OCI-LY1 (cell line): ENCODE measurements at regions not wholly inside any gene's neighbourhood (a gene's known extent, or its start where the extent isn't known, plus 50 kb on each side); places are given as distances from the start of the nearest gene placed in this dataset.

Experiments
- H2AFZ ChIP-seq: fragments of 200-600 bp; sonication (generic), shearing (Covaris generic); 2 replicates; pipeline ENCODE4 v1.6.0; 2014; ENCODE audit warnings: antibody characterized with exemption, mild to moderate bottlenecking, low read length
- H3F3A ChIP-seq: fragments of 200-600 bp; sonication (generic), shearing (Covaris generic); 2 replicates; pipeline ENCODE4 v1.6.0; 2014; ENCODE audit warnings: mild to moderate bottlenecking, antibody characterized with exemption, low read length, moderate library complexity; ENCODE audit not compliant: insufficient read depth
- H3K27ac ChIP-seq: fragments of 200-600 bp; sonication (generic); 2 replicates; pipeline ENCODE4 v1.5.1; 2014; ENCODE audit warnings: low read length, mixed run types, mild to moderate bottlenecking, low read depth; ENCODE audit not compliant: poor library complexity, severe bottlenecking
- H3K27me3 ChIP-seq: fragments of 200-600 bp; sonication (generic); 2 replicates; pipeline ENCODE4 v1.6.0; 2014; ENCODE audit warnings: antibody characterized with exemption, mild to moderate bottlenecking, low read length, moderate library complexity; ENCODE audit not compliant: insufficient read depth
- H3K36me3 ChIP-seq: fragments of 200-600 bp; sonication (generic); 2 replicates; pipeline ENCODE4 v1.6.1; 2014; ENCODE audit warnings: mild to moderate bottlenecking, antibody characterized with exemption, low read length, moderate library complexity, mixed read lengths; ENCODE audit not compliant: insufficient read depth
- H3K4me1 ChIP-seq: fragments of 200-600 bp; sonication (generic); 2 replicates; pipeline ENCODE4 v1.5.1; 2014; ENCODE audit warnings: mild to moderate bottlenecking, low read length, moderate library complexity; ENCODE audit not compliant: insufficient read depth, severe bottlenecking
- H3K4me2 ChIP-seq: fragments of 200-600 bp; sonication (generic), shearing (Covaris generic); 2 replicates; pipeline ENCODE4 v1.6.1; 2014; ENCODE audit warnings: low read length
- H3K4me3 ChIP-seq: fragments of 200-600 bp; sonication (generic); 2 replicates; pipeline ENCODE4 v1.5.1; 2014; ENCODE audit warnings: low read length, low read depth, mild to moderate bottlenecking, mixed read lengths; ENCODE audit not compliant: poor library complexity, severe bottlenecking
- H3K79me2 ChIP-seq: fragments of 200-600 bp; shearing (Covaris generic); 2 replicates; pipeline ENCODE4 v1.6.1; 2016; ENCODE audit warnings: mixed run types, low read length, mixed read lengths; ENCODE audit not compliant: insufficient read depth
- H3K9ac ChIP-seq: fragments of 200-600 bp; sonication (generic), shearing (Covaris generic); 2 replicates; pipeline ENCODE4 v1.6.1; 2014; ENCODE audit warnings: mild to moderate bottlenecking, low read length, mixed read lengths
- H3K9me2 ChIP-seq: fragments of 200-600 bp; sonication (generic), shearing (Covaris generic); 2 replicates; pipeline ENCODE4 v1.6.1; 2014; ENCODE audit warnings: low read depth, mild to moderate bottlenecking, low read length, mixed read lengths
- H3K9me3 ChIP-seq: fragments of 200-600 bp; shearing (Covaris generic); 2 replicates; pipeline ENCODE4 v1.6.1; 2014; ENCODE audit warnings: low read length, mixed read lengths
- H4K20me1 ChIP-seq: fragments of 200-600 bp; sonication (generic), shearing (Covaris generic); 2 replicates; pipeline ENCODE4 v1.6.0; 2016; ENCODE audit warnings: mild to moderate bottlenecking, low read length; ENCODE audit not compliant: insufficient read depth
- EZH2 ChIP-seq: fragments of 200-600 bp; sonication (generic), shearing (Covaris generic); IDR thresholded peaks from 2 replicates; pipeline ENCODE4 v1.8.0; 2017; ENCODE audit warnings: borderline replicate concordance, mixed run types, mild to moderate bottlenecking, antibody characterized with exemption, low read length, moderate library complexity, mixed read lengths
- TF ChIP-seq, protein P1 (sequence below): fragments of 200-600 bp; sonication (generic), shearing (Covaris generic); IDR thresholded peaks from 2 replicates; pipeline ENCODE4 v1.5.1; 2017; ENCODE audit warnings: mild to moderate bottlenecking, antibody characterized with exemption, low read length, moderate library complexity, mixed read lengths

DNA sequence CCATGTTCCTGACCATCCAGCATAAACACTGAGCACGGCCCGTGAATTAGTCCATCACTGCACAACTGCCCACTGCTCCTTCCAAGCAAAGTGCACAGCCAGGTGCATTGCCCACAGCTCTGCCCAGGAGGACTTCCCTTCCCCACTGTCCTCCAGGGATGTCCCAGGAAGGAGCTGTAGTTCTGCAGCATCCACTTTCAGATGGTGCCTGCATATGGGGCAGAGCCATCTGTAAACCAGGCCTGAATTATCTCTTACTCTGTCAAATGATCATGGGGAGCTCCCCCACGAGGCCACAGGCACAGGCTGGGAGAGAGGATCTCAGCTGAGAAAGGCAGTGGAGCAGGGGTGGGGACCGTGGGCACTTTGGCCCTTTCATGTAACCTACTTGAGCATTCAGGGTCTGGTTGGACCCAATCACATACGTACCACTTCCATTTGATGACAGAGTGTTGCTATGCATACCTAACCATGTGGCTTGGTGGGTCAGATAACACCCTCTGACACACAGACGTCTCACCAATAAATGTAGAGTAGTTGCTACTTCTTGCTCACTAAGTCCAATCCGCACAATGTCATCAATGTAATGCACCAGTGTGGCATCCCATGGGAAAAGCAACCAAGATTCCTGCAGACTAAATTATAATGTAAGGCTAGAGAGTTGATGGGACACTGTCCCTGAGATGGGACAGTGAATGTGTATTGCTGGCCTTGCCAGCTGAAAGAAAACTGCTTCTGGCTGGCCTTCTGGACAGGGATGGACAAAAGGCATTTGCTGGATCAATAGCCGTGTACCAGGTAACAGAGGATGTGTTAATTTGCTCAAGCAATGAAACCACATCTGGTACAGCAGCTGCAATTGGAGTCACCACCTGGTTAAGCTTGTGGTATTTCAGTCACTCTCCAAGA is 113.8 kb upstream of the C14orf180 start:
- H3K36me3 ChIP-seq: no peaks in the 10 kb centered on the region
- H3F3A ChIP-seq: no peaks in the 10 kb centered on the region
- H3K27me3 ChIP-seq: no peaks in the 10 kb centered on the region; the same call in 1 of the 2 replicates
- no peak overlapping the region for H2AFZ ChIP-seq
- H3K4me3 ChIP-seq: no peak overlapping the region
- H3K4me2 ChIP-seq: no peak overlapping the region
- no peak overlapping the region for H3K9ac ChIP-seq
- H4K20me1 ChIP-seq: no peaks in the 10 kb centered on the region
- no peaks in the 10 kb centered on the region for H3K9me2 ChIP-seq
- H3K9me3 ChIP-seq: no peaks in the 10 kb centered on the region
- TF ChIP-seq, protein P1, sequence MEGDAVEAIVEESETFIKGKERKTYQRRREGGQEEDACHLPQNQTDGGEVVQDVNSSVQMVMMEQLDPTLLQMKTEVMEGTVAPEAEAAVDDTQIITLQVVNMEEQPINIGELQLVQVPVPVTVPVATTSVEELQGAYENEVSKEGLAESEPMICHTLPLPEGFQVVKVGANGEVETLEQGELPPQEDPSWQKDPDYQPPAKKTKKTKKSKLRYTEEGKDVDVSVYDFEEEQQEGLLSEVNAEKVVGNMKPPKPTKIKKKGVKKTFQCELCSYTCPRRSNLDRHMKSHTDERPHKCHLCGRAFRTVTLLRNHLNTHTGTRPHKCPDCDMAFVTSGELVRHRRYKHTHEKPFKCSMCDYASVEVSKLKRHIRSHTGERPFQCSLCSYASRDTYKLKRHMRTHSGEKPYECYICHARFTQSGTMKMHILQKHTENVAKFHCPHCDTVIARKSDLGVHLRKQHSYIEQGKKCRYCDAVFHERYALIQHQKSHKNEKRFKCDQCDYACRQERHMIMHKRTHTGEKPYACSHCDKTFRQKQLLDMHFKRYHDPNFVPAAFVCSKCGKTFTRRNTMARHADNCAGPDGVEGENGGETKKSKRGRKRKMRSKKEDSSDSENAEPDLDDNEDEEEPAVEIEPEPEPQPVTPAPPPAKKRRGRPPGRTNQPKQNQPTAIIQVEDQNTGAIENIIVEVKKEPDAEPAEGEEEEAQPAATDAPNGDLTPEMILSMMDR: no peak
- TF ChIP-seq EZH2: no peak
- no peak overlapping the region for H3K27ac ChIP-seq
- no peaks in the 10 kb centered on the region for H3K4me1 ChIP-seq
- H3K79me2 ChIP-seq: no peaks in the 10 kb centered on the region

DNA sequence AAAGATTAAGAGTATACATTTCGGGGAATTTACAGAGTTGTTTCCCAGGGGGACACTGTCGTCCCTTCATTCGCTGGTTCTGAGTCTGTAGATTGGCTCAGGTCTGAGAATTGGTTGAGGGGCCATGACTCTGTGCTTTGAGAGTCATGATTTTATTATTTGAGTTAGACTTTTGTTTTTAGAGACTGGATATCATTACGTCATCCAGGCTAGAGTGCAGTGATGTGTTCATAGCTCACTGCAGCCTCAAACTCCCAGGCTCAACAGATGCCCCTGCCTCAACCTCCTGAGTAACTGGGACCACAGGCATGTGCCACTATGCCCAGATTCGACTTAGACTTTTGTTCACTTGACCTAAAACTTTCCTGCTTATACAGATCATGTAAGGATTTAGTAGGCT is 112.3 kb upstream of the C14orf180 start:
- Histone ChIP-seq H3K9me3 (no peaks in the 10 kb centered on the region), H3F3A (no peaks in the 10 kb centered on the region), H3K27me3 (no peaks in the 10 kb centered on the region; the same call in 1 of the 2 replicates), H3K36me3 (no peaks in the 10 kb centered on the region), H3K9me2 (no peaks in the 10 kb centered on the region), H3K4me2 (no peak overlapping the region), H2AFZ (no peak overlapping the region), H3K79me2 (no peaks in the 10 kb centered on the region), H3K27ac (no peak overlapping the region), H3K4me3 (no peak overlapping the region), H3K4me1 (no peaks in the 10 kb centered on the region), H3K9ac (no peak overlapping the region), H4K20me1 (no peaks in the 10 kb centered on the region)
- no peak for TF ChIP-seq EZH2
- TF ChIP-seq, protein P1: no peak

DNA sequence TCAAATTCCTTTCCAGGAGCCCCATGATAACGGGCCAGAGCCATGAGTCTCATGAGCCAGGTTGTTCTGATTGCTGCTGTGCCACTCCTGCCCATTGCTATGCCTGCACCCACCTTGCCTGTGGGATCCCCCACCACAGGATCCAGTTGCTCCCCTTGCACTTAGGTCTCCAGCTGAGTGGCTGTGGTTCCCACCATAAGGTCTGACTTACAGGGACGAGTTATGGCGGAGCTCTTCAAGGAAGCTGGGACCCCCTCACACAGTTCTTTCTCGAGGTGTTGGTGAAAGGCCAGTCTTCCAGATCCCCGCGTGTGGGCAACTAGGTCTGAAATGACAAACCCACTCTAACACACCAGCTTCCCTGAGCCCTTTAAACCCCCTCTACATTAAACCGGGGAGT is 111.9 kb upstream of the C14orf180 start:
- Histone ChIP-seq H3K27ac (no peak overlapping the region), H3K9ac (no peak overlapping the region), H3K4me1 (no peaks in the 10 kb centered on the region), H3K9me2 (no peaks in the 10 kb centered on the region), H3K27me3 (no peaks in the 10 kb centered on the region; the same call in 1 of the 2 replicates), H3K4me3 (no peak overlapping the region), H3K4me2 (no peak overlapping the region), H3K9me3 (no peaks in the 10 kb centered on the region), H2AFZ (no peak overlapping the region), H3K79me2 (no peaks in the 10 kb centered on the region), H4K20me1 (no peaks in the 10 kb centered on the region), H3K36me3 (no peaks in the 10 kb centered on the region), H3F3A (no peaks in the 10 kb centered on the region)
- no peak for TF ChIP-seq EZH2
- TF ChIP-seq, protein P1: no peak
